SK-N-SH (cell line): ENCODE measurements at regions not wholly inside any gene's neighbourhood (a gene's known extent, or its start where the extent isn't known, plus 50 kb on each side); places are given as distances from the start of the nearest gene placed in this dataset.

ENCODE experiments used
- CTCF ChIA-PET: fragments of 300-600, 350-600 bp; formaldehyde crosslinking; extraction: SDS; loops from one replicate; lab custom pipeline; 2021; lab: Yijun Ruan, JAX
- POLR2A ChIA-PET: fragments of 350-600 bp; sonication (Branson Sonifier 250); formaldehyde crosslinking; extraction: SDS; loops from one replicate; lab custom pipeline; 2020; ENCODE audit warnings: antibody characterized with exemption, inconsistent platforms; lab: Yijun Ruan, JAX
- DNase-seq: peaks from one replicate; pipeline ENCODE4 v3.0.0; 2012
- H2AFZ ChIP-seq: fragments of 200-600 bp; sonication (generic); 2 replicates; pipeline ENCODE4 v1.8.1; 2016; ENCODE audit warnings: antibody characterized with exemption, mild to moderate bottlenecking, low read depth
- H3F3A ChIP-seq: fragments of 200-600 bp; sonication (generic); replicated peaks from 2 replicates; pipeline ENCODE3; 2016; ENCODE audit warnings: antibody characterized with exemption, mild to moderate bottlenecking; ENCODE audit not compliant: insufficient read depth
- H3K27ac ChIP-seq, 2 experiments: fragments of 200-500 bp in 1 of 2; fragments of 200-600 bp in 1 of 2; sonication (Bioruptor generic) in 1 of 2; sonication (generic), shearing (Covaris generic) in 1 of 2; 2 replicates each; pipeline versions ENCODE4 v1.5.1 to v1.6.1; 2014 to 2016; ENCODE audit warnings: low read depth in 2 of 2, inconsistent platforms in 1 of 2, low read length in 1 of 2, mild to moderate bottlenecking in 1 of 2, mixed read lengths in 1 of 2
- H3K27me3 ChIP-seq: fragments of 200-600 bp; sonication (generic), shearing (Covaris generic); 2 replicates; pipeline ENCODE4 v1.6.1; 2016; ENCODE audit warnings: mixed run types; ENCODE audit not compliant: insufficient read depth
- H3K36me3 ChIP-seq, 2 experiments: fragments of 200-500 bp in 1 of 2; fragments of 200-600 bp in 1 of 2; sonication (Bioruptor generic) in 1 of 2; sonication (generic) in 1 of 2; replicated peaks in 1 of 2; 2 replicates each; pipeline versions ENCODE3 to v1.5.1; 2014 to 2016; ENCODE audit warnings: low read length in 1 of 2, mild to moderate bottlenecking in 1 of 2; ENCODE audit not compliant: insufficient read depth in 2 of 2, control insufficient read depth in 1 of 2
- H3K4me1 ChIP-seq, 2 experiments: fragments of 200-500 bp in 1 of 2; fragments of 200-600 bp in 1 of 2; sonication (Bioruptor generic) in 1 of 2; sonication (generic), shearing (Covaris generic) in 1 of 2; 2 replicates each; pipeline versions ENCODE4 v1.5.1 to v1.6.1; 2014 to 2016; ENCODE audit warnings: low read depth in 1 of 2, low read length in 1 of 2, mixed run types in 1 of 2; ENCODE audit not compliant: insufficient read depth in 2 of 2, control insufficient read depth in 1 of 2
- H3K4me2 ChIP-seq: fragments of 200-600 bp; sonication (generic), shearing (Covaris generic); 2 replicates; pipeline ENCODE4 v1.6.1; 2017; ENCODE audit warnings: mixed run types
- H3K4me3 ChIP-seq, 2 experiments: fragments of 200-500 bp in 1 of 2; fragments of 200-600 bp in 1 of 2; sonication (Bioruptor generic) in 1 of 2; sonication (generic), shearing (Covaris generic) in 1 of 2; 2 replicates each; pipeline versions ENCODE4 v1.5.1 to v1.8.1; 2014 to 2016; ENCODE audit warnings: low read depth in 2 of 2, inconsistent platforms in 1 of 2, low read length in 1 of 2, mild to moderate bottlenecking in 1 of 2, mixed read lengths in 1 of 2, moderate library complexity in 1 of 2
- H3K79me2 ChIP-seq: fragments of 200-600 bp; sonication (generic); 2 replicates; pipeline ENCODE4 v1.8.1; 2017; ENCODE audit warnings: mild to moderate bottlenecking; ENCODE audit not compliant: insufficient read depth
- H3K9ac ChIP-seq: fragments of 200-600 bp; sonication (generic); 2 replicates; pipeline ENCODE4 v1.6.1; 2017; ENCODE audit warnings: mixed run types
- H3K9me2 ChIP-seq: fragments of 200-600 bp; sonication (generic); 2 replicates; pipeline ENCODE4 v1.6.1; 2017; ENCODE audit warnings: mixed run types
- H3K9me3 ChIP-seq: fragments of 200-600 bp; sonication (generic); 2 replicates; pipeline ENCODE4 v1.6.1; 2017; ENCODE audit warnings: mixed run types, mild to moderate bottlenecking, moderate library complexity
- H4K20me1 ChIP-seq: fragments of 200-600 bp; sonication (generic); 2 replicates; pipeline ENCODE4 v1.6.1; 2017; ENCODE audit warnings: mild to moderate bottlenecking, mixed run types; ENCODE audit not compliant: insufficient read depth
- EZH2phosphoT487 ChIP-seq: fragments of 200-600 bp; sonication (generic); IDR thresholded peaks from 2 replicates; pipeline ENCODE4 v1.6.1; 2017; ENCODE audit warnings: low read depth, mixed run types, mild to moderate bottlenecking, antibody characterized with exemption, moderate library complexity, borderline replicate concordance
- FOXJ3 ChIP-seq: sonication (generic); formaldehyde crosslinking; IDR thresholded peaks from 2 replicates; pipeline ENCODE4 v1.5.1; 2020; ENCODE audit warnings: mild to moderate bottlenecking, missing genetic modification reagents
- FOXM1 ChIP-seq: IDR thresholded peaks from 2 replicates; pipeline ENCODE4 v1.4.0; 2012; ENCODE audit warnings: low read depth, mild to moderate bottlenecking
- GABPA ChIP-seq: IDR thresholded peaks from 2 replicates; pipeline ENCODE4 v1.4.0; 2012; ENCODE audit warnings: low read depth, mild to moderate bottlenecking
- GATA2 ChIP-seq: sonication (generic); formaldehyde crosslinking; IDR thresholded peaks from 2 replicates; pipeline ENCODE4 v1.5.0; 2020; ENCODE audit warnings: mild to moderate bottlenecking, missing genetic modification reagents
- NFIC ChIP-seq: IDR thresholded peaks from 2 replicates; pipeline ENCODE4 v1.4.0; 2012; ENCODE audit warnings: borderline replicate concordance
- NRF1 ChIP-seq: IDR thresholded peaks from 2 replicates; pipeline ENCODE4 v1.6.1; 2012; ENCODE audit warnings: low read depth, mild to moderate bottlenecking, low read length
- RFX5 ChIP-seq: IDR thresholded peaks from 2 replicates; pipeline ENCODE4 v1.6.1; 2012; ENCODE audit warnings: mild to moderate bottlenecking, improper control_type of control experiment, low read length
- SIN3A ChIP-seq: IDR thresholded peaks from 2 replicates; pipeline ENCODE4 v1.6.1; 2012; ENCODE audit warnings: low read depth, mild to moderate bottlenecking, low read length, moderate library complexity, borderline replicate concordance
- SMC3 ChIP-seq: IDR thresholded peaks from 2 replicates; pipeline ENCODE4 v1.6.1; 2012; ENCODE audit warnings: low read depth, low read length, improper control_type of control experiment
- TCF12 ChIP-seq: IDR thresholded peaks from 2 replicates; pipeline ENCODE4 v1.4.0; 2012
- WGBS: methylation state at CpG from one replicate; pipeline ENCODE4 v1.1.6; 2017; ENCODE audit warnings: low lambda C conversion rate; 5-methylcytosine and 5-hydroxymethylcytosine counted together
- TF ChIP-seq, protein P1 (sequence below): IDR thresholded peaks from 2 replicates; pipeline ENCODE4; 2012
- TF ChIP-seq, protein P2 (sequence below): fragments of 150-350 bp; IDR thresholded peaks from 2 replicates; pipeline ENCODE4 v1.6.1; 2016; ENCODE audit warnings: mild to moderate bottlenecking, low read depth, low read length
- TF ChIP-seq, protein P3 (sequence below): IDR thresholded peaks from 2 replicates; pipeline ENCODE4 v1.4.0; 2012; ENCODE audit warnings: low read depth, borderline replicate concordance
- TF ChIP-seq, protein P4 (sequence below): IDR thresholded peaks from 2 replicates; pipeline ENCODE4 v1.4.0; 2012; ENCODE audit warnings: low read depth, borderline replicate concordance
- TF ChIP-seq, protein P5 (sequence below): IDR thresholded peaks from 2 replicates; pipeline ENCODE4 v1.6.1; 2012; ENCODE audit warnings: mild to moderate bottlenecking, low read depth, low read length, moderate library complexity

DNA sequence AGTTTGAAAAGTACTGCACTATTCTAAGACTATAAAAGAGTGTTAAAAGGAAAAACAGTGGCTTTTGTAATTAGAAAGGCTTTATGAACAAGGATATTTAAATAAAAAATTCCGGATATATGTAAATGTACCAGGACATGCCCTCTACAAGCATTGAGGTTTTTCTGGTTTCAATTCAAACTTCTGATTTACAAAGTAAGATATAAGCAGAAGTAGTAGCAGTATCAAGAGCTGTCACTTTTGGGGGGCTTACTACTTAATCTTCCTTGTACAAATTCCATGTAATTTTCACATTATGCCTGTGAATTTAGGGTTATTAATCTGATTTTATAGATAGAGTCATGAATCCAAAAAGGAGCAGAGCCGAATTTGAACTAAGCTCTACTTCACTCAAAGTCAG lies 170.3 kb upstream of the ATP2B1 start:
- Histone ChIP-seq H2AFZ (no peak overlapping the region), H3K27me3 (no peaks in the 10 kb centered on the region), H3K79me2 (no peaks in the 10 kb centered on the region), H3K36me3 (no peaks in the 10 kb centered on the region), H3K27ac (no peak overlapping the region), H4K20me1 (no peaks in the 10 kb centered on the region), H3K9ac (no peak overlapping the region), H3K4me2 (no peak overlapping the region), H3K9me3 (no peaks in the 10 kb centered on the region), H3K9me2 (no peaks in the 10 kb centered on the region), H3F3A (no peaks in the 10 kb centered on the region), H3K4me1 (no peaks in the 10 kb centered on the region), H3K4me3 (no peak overlapping the region)
- CTCF ChIA-PET: no interaction called here
- 74% methylated on average over 2 of the region's 2 CpGs for WGBS
- DNase-seq: no peak
- TF ChIP-seq SIN3A (no peak), FOXJ3 (no peak), GATA2 (CRISPR knock-in tag) (no peak), GABPA (no peak), NFIC (no peak), TCF12 (no peak), SMC3 (no peak), FOXM1 (no peak), EZH2phosphoT487 (no peak), NRF1 (no peak), RFX5 (no peak)
- TF ChIP-seq, protein P1, sequence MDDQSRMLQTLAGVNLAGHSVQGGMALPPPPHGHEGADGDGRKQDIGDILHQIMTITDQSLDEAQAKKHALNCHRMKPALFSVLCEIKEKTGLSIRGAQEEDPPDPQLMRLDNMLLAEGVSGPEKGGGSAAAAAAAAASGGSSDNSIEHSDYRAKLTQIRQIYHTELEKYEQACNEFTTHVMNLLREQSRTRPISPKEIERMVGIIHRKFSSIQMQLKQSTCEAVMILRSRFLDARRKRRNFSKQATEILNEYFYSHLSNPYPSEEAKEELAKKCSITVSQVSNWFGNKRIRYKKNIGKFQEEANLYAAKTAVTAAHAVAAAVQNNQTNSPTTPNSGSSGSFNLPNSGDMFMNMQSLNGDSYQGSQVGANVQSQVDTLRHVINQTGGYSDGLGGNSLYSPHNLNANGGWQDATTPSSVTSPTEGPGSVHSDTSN: no peak
- TF ChIP-seq, protein P2, sequence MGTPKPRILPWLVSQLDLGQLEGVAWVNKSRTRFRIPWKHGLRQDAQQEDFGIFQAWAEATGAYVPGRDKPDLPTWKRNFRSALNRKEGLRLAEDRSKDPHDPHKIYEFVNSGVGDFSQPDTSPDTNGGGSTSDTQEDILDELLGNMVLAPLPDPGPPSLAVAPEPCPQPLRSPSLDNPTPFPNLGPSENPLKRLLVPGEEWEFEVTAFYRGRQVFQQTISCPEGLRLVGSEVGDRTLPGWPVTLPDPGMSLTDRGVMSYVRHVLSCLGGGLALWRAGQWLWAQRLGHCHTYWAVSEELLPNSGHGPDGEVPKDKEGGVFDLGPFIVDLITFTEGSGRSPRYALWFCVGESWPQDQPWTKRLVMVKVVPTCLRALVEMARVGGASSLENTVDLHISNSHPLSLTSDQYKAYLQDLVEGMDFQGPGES: no peak
- TF ChIP-seq, protein P3, sequence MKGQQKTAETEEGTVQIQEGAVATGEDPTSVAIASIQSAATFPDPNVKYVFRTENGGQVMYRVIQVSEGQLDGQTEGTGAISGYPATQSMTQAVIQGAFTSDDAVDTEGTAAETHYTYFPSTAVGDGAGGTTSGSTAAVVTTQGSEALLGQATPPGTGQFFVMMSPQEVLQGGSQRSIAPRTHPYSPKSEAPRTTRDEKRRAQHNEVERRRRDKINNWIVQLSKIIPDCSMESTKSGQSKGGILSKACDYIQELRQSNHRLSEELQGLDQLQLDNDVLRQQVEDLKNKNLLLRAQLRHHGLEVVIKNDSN: no peak
- TF ChIP-seq, protein P4, sequence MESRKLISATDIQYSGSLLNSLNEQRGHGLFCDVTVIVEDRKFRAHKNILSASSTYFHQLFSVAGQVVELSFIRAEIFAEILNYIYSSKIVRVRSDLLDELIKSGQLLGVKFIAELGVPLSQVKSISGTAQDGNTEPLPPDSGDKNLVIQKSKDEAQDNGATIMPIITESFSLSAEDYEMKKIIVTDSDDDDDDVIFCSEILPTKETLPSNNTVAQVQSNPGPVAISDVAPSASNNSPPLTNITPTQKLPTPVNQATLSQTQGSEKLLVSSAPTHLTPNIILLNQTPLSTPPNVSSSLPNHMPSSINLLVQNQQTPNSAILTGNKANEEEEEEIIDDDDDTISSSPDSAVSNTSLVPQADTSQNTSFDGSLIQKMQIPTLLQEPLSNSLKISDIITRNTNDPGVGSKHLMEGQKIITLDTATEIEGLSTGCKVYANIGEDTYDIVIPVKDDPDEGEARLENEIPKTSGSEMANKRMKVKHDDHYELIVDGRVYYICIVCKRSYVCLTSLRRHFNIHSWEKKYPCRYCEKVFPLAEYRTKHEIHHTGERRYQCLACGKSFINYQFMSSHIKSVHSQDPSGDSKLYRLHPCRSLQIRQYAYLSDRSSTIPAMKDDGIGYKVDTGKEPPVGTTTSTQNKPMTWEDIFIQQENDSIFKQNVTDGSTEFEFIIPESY: no peak
- TF ChIP-seq, protein P5, sequence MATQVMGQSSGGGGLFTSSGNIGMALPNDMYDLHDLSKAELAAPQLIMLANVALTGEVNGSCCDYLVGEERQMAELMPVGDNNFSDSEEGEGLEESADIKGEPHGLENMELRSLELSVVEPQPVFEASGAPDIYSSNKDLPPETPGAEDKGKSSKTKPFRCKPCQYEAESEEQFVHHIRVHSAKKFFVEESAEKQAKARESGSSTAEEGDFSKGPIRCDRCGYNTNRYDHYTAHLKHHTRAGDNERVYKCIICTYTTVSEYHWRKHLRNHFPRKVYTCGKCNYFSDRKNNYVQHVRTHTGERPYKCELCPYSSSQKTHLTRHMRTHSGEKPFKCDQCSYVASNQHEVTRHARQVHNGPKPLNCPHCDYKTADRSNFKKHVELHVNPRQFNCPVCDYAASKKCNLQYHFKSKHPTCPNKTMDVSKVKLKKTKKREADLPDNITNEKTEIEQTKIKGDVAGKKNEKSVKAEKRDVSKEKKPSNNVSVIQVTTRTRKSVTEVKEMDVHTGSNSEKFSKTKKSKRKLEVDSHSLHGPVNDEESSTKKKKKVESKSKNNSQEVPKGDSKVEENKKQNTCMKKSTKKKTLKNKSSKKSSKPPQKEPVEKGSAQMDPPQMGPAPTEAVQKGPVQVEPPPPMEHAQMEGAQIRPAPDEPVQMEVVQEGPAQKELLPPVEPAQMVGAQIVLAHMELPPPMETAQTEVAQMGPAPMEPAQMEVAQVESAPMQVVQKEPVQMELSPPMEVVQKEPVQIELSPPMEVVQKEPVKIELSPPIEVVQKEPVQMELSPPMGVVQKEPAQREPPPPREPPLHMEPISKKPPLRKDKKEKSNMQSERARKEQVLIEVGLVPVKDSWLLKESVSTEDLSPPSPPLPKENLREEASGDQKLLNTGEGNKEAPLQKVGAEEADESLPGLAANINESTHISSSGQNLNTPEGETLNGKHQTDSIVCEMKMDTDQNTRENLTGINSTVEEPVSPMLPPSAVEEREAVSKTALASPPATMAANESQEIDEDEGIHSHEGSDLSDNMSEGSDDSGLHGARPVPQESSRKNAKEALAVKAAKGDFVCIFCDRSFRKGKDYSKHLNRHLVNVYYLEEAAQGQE: no peak
- POLR2A ChIA-PET: no interaction called here
